Panc1 (cell line): ENCODE measurements at regions not wholly inside any gene's neighbourhood (a gene's known extent, or its start where the extent isn't known, plus 50 kb on each side); places are given as distances from the start of the nearest gene placed in this dataset.

Experiments
- ATAC-seq: fragments of 200-7000 bp; cut with Tn5 transposase; 2 replicates; pipeline ENCODE4 v1.9.1; 2020; ENCODE audit warnings: mild to moderate bottlenecking, moderate library complexity
- BruUV-seq: library from RNA; stranded (reverse); fragments of 400-500 nt; replicated peaks from 2 replicates; lab custom pipeline; 2021; lab: Mats Ljungman, UMichigan
- CTCF ChIA-PET: fragments of 300-600 bp; sonication (Branson Sonifier 250); formaldehyde crosslinking; loops from one replicate; lab custom pipeline; 2022; ENCODE audit warnings: antibody characterized with exemption; lab: Charles Lee
- POLR2A ChIA-PET: fragments of 300-600 bp; sonication (Branson Sonifier 250); formaldehyde crosslinking; loops from one replicate; lab custom pipeline; 2022; ENCODE audit warnings: antibody characterized with exemption; lab: Charles Lee
- DNase-seq: peaks from one replicate; pipeline ENCODE4 v3.0.0-alpha.2; 2010; ENCODE audit warnings: low read depth, low spot score
- H3K27ac ChIP-seq: 2 replicates; pipeline ENCODE4 v1.5.1; 2011; ENCODE audit warnings: mild to moderate bottlenecking, low read length, inconsistent platforms
- H3K27me3 ChIP-seq: fragments of 200-500 bp; sonication (Bioruptor generic); 2 replicates; pipeline ENCODE4 v1.6.0; 2014; ENCODE audit warnings: low read length, inconsistent platforms; ENCODE audit not compliant: control insufficient read depth, insufficient read depth
- H3K36me3 ChIP-seq: fragments of 200-500 bp; sonication (Bioruptor generic); 2 replicates; pipeline ENCODE4 v1.5.1; 2014; ENCODE audit warnings: inconsistent platforms, mild to moderate bottlenecking, low read length, moderate library complexity; ENCODE audit not compliant: control insufficient read depth, insufficient read depth
- H3K4me1 ChIP-seq: 2 replicates; pipeline ENCODE4 v1.5.1; 2011; ENCODE audit warnings: inconsistent platforms, mild to moderate bottlenecking, low read length, moderate library complexity; ENCODE audit not compliant: control insufficient read depth, insufficient read depth
- H3K4me3 ChIP-seq, 2 experiments: 2 replicates each; pipeline ENCODE4 v1.5.1; 2011 to 2012; ENCODE audit warnings: low read depth in 2 of 2, low read length in 2 of 2, mild to moderate bottlenecking in 2 of 2, inconsistent platforms in 1 of 2, moderate library complexity in 1 of 2
- H3K9me3 ChIP-seq: fragments of 200-500 bp; sonication (Bioruptor generic); 2 replicates; pipeline ENCODE4 v1.5.1; 2014; ENCODE audit warnings: low read depth, mild to moderate bottlenecking, inconsistent platforms, low read length, moderate library complexity; ENCODE audit not compliant: control insufficient read depth, insufficient read depth
- POLR2AphosphoS5 ChIP-seq: IDR thresholded peaks from 2 replicates; pipeline ENCODE4 v1.6.1; 2012; ENCODE audit warnings: mild to moderate bottlenecking, low read depth, low read length, moderate library complexity
- SIN3A ChIP-seq: IDR thresholded peaks from 2 replicates; pipeline ENCODE4 v1.6.1; 2012; ENCODE audit warnings: low read depth, mild to moderate bottlenecking, low read length, moderate library complexity, borderline replicate concordance; ENCODE audit not compliant: insufficient read depth
- TCF7L2 ChIP-seq: IDR thresholded peaks from 2 replicates; pipeline ENCODE4 v1.6.1; 2011; ENCODE audit warnings: mild to moderate bottlenecking, low read depth, low read length, inconsistent platforms
- in situ Hi-C: cut with HindIII; loops from 2 replicates; pipeline ENCODE4 v1.10.0; 2016; ENCODE audit warnings: low sequenced_read_pairs, low pct_unique_long_range_greater_than_20kb
- intact Hi-C: fragments of 100-400 bp; cut with micrococcal nuclease; formaldehyde crosslinking; loops from one replicate; pipeline ENCODE4 v1.10.0; 2022; ENCODE audit not compliant: unreplicated experiment
- TF ChIP-seq, protein P1 (sequence below): fragments of 450-650 bp; IDR thresholded peaks from 2 replicates; pipeline ENCODE4 v1.5.1; 2017; ENCODE audit warnings: mild to moderate bottlenecking
- TF ChIP-seq, protein P2 (sequence below), 2 experiments: IDR thresholded peaks; 2 replicates each; pipeline ENCODE4 v1.6.1; 2011 to 2012; ENCODE audit warnings: low read depth in 2 of 2, control low read depth in 1 of 2, low read length in 1 of 2, mild to moderate bottlenecking in 1 of 2, moderate library complexity in 1 of 2; ENCODE audit not compliant: insufficient read depth in 1 of 2

DNA sequence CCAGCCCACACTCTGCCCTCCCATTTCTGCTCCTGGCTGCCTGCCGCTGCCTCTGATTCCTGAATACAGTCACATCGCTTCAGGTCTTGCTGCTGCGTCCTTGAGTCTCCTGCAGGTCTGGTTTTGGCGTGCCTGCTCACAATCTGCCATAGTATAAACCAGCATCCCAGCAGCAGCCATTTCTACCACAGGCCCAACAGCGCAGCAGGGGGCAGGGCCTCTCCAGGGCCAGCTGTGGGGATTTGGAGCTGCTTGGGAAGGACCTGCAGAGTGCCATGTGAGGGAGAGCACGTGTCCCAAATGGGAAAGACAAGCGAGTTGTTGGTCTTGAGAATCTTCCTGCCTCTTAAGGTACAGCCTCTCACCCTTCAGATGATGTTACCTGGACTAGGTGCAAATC lies 398.3 kb upstream of the PPP2R3A start:
- in situ Hi-C loops = no loop called here
- TF ChIP-seq, protein P1, sequence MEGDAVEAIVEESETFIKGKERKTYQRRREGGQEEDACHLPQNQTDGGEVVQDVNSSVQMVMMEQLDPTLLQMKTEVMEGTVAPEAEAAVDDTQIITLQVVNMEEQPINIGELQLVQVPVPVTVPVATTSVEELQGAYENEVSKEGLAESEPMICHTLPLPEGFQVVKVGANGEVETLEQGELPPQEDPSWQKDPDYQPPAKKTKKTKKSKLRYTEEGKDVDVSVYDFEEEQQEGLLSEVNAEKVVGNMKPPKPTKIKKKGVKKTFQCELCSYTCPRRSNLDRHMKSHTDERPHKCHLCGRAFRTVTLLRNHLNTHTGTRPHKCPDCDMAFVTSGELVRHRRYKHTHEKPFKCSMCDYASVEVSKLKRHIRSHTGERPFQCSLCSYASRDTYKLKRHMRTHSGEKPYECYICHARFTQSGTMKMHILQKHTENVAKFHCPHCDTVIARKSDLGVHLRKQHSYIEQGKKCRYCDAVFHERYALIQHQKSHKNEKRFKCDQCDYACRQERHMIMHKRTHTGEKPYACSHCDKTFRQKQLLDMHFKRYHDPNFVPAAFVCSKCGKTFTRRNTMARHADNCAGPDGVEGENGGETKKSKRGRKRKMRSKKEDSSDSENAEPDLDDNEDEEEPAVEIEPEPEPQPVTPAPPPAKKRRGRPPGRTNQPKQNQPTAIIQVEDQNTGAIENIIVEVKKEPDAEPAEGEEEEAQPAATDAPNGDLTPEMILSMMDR = no peak
- TF ChIP-seq, protein P2, sequence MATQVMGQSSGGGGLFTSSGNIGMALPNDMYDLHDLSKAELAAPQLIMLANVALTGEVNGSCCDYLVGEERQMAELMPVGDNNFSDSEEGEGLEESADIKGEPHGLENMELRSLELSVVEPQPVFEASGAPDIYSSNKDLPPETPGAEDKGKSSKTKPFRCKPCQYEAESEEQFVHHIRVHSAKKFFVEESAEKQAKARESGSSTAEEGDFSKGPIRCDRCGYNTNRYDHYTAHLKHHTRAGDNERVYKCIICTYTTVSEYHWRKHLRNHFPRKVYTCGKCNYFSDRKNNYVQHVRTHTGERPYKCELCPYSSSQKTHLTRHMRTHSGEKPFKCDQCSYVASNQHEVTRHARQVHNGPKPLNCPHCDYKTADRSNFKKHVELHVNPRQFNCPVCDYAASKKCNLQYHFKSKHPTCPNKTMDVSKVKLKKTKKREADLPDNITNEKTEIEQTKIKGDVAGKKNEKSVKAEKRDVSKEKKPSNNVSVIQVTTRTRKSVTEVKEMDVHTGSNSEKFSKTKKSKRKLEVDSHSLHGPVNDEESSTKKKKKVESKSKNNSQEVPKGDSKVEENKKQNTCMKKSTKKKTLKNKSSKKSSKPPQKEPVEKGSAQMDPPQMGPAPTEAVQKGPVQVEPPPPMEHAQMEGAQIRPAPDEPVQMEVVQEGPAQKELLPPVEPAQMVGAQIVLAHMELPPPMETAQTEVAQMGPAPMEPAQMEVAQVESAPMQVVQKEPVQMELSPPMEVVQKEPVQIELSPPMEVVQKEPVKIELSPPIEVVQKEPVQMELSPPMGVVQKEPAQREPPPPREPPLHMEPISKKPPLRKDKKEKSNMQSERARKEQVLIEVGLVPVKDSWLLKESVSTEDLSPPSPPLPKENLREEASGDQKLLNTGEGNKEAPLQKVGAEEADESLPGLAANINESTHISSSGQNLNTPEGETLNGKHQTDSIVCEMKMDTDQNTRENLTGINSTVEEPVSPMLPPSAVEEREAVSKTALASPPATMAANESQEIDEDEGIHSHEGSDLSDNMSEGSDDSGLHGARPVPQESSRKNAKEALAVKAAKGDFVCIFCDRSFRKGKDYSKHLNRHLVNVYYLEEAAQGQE (IDR thresholded peaks at IDR 0.05; ENCODE audit: insufficient read depth in 1 of 2, low read depth in 2 of 2, low read length in 1 of 2) = no peak
- TF ChIP-seq TCF7L2 = no peak
- no peak for TF ChIP-seq POLR2AphosphoS5
- TF ChIP-seq SIN3A = no peak
- no peaks in the 10 kb centered on the region for H3K4me1 ChIP-seq
- 0 out of 2 replicates have a peak, but pooled peaks cover 2% of the 10 kb centered on the region for H3K27me3 ChIP-seq
- no TSS peak for BruUV-seq
- no peak overlapping the region for H3K4me3 ChIP-seq
- ATAC-seq = no peak
- ChIA-PET CTCF (no interaction called here), POLR2A (no interaction called here)
- no peaks in the 10 kb centered on the region for H3K9me3 ChIP-seq
- no peak overlapping the region for H3K27ac ChIP-seq
- H3K36me3 ChIP-seq = no peaks in the 10 kb centered on the region
- no peak for DNase-seq
- intact Hi-C loops = no loop called here

DNA sequence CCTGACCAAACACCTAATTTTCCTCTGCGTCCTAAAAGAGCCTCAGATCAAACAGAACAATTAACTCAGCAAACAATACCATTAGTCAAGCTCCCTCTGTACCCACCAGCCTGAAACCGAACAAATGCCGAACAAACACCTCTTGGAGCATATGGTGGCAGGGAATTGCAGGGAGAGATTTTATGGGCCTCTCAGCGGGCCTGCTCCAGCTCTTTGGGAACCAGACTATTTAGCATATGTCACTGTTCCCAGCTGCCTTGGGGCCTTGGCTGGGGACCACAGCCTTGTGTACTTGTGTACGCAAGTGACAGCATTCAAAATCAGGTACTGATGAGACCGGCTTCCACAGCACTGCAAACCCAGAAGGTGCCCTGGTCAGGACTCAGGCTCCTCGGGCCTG lies 388.8 kb upstream of the PPP2R3A start:
- no peak for ATAC-seq
- POLR2A ChIA-PET = no interaction called here
- no peaks in the 10 kb centered on the region; the same call in 1 of the 2 replicates for H3K27me3 ChIP-seq
- in situ Hi-C loops (no loop called here), intact Hi-C loops (no loop called here)
- TF ChIP-seq, protein P2 (IDR thresholded peaks at IDR 0.05; ENCODE audit: insufficient read depth in 1 of 2, low read depth in 2 of 2, low read length in 1 of 2) = no peak
- no peak for TF ChIP-seq SIN3A
- no peak for TF ChIP-seq POLR2AphosphoS5
- TF ChIP-seq TCF7L2 = no peak
- no peak overlapping the region for H3K4me3 ChIP-seq
- H3K27ac ChIP-seq = no peak overlapping the region
- no TSS peak for BruUV-seq
- no peaks in the 10 kb centered on the region for H3K4me1 ChIP-seq
- no peak for DNase-seq
- CTCF ChIA-PET = no interaction called here
- no peaks in the 10 kb centered on the region for H3K36me3 ChIP-seq
- no peaks in the 10 kb centered on the region for H3K9me3 ChIP-seq
